K562 (cell line): ENCODE measurements at regions not wholly inside any gene's neighbourhood (a gene's known extent, or its start where the extent isn't known, plus 50 kb on each side); places are given as distances from the start of the nearest gene placed in this dataset.

Source experiments
- BRD9 ChIP-seq: fragments of 450-650 bp; IDR thresholded peaks from 2 replicates; pipeline ENCODE4 v1.6.1; 2018; ENCODE audit warnings: low read depth; ENCODE audit not compliant: partially characterized antibody
- CBX2 ChIP-seq: fragments of 200-600 bp; sonication (generic); IDR thresholded peaks from one replicate; pipeline ENCODE4 v1.6.1; 2012; ENCODE audit warnings: mild to moderate bottlenecking, low read length, inconsistent platforms; ENCODE audit not compliant: insufficient read depth, poor library complexity, severe bottlenecking
- CREB1 ChIP-seq, 2 experiments: sonication (generic) in 1 of 2; formaldehyde crosslinking in 1 of 2; IDR thresholded peaks; 2 replicates each; pipeline versions ENCODE4 v1.6.1 to v1.8.0; 2012 to 2022; ENCODE audit warnings: inconsistent platforms in 1 of 2, mild to moderate bottlenecking in 1 of 2, missing genetic modification reagents in 1 of 2, moderate library complexity in 1 of 2
- DLX4 ChIP-seq: fragments of 250-450 bp; sonication (Bioruptor Pico); IDR thresholded peaks from 2 replicates; pipeline ENCODE4 v1.6.1; 2021; ENCODE audit warnings: mild to moderate bottlenecking
- HOMEZ ChIP-seq: fragments of 250-450 bp; sonication (Bioruptor Pico); IDR thresholded peaks from 2 replicates; pipeline ENCODE4 v1.4.0; 2020; ENCODE audit warnings: mild to moderate bottlenecking, moderate library complexity
- MYC ChIP-seq, 2 experiments: fragments of 250-450 bp in 1 of 2; sonication (Bioruptor Pico) in 1 of 2; IDR thresholded peaks; 2 replicates each; pipeline versions ENCODE4 v1.5.1 to v1.6.1; 2012 to 2021; ENCODE audit warnings: low read depth in 2 of 2, borderline replicate concordance in 1 of 2, improper control_type of control experiment in 1 of 2, low read length in 1 of 2, mild to moderate bottlenecking in 1 of 2, moderate library complexity in 1 of 2
- PRPF4 ChIP-seq: fragments of 200-400 bp; formaldehyde crosslinking; IDR thresholded peaks from one replicate; pipeline ENCODE4 v1.6.1; 2017; ENCODE audit warnings: low read length, low read depth, mild to moderate bottlenecking; ENCODE audit not compliant: insufficient read depth, poor library complexity, severe bottlenecking
- RBM15 ChIP-seq: fragments of 200-400 bp; formaldehyde crosslinking; IDR thresholded peaks from 2 replicates; pipeline ENCODE4 v1.6.1; 2018; ENCODE audit warnings: mild to moderate bottlenecking, low read length, moderate library complexity; ENCODE audit not compliant: insufficient read depth
- SIX5 ChIP-seq, 2 experiments: IDR thresholded peaks; 2 replicates each; pipeline ENCODE4 v1.6.1; 2011; ENCODE audit warnings: low read length in 2 of 2, borderline replicate concordance in 1 of 2, low read depth in 1 of 2, mild to moderate bottlenecking in 1 of 2, moderate library complexity in 1 of 2; ENCODE audit not compliant: insufficient read depth in 1 of 2
- SRSF1 ChIP-seq: fragments of 200-400 bp; formaldehyde crosslinking; IDR thresholded peaks from 2 replicates; pipeline ENCODE4 v1.6.1; 2017; ENCODE audit warnings: mild to moderate bottlenecking, low read depth, low read length, moderate library complexity
- THRB ChIP-seq: fragments of 450-650 bp; formaldehyde crosslinking; conservative IDR thresholded peaks from 2 replicates; pipeline ENCODE4 v1.4.0; 2022; ENCODE audit warnings: mild to moderate bottlenecking, missing genetic modification characterization
- ZHX1 ChIP-seq: fragments of 150-350 bp; conservative IDR thresholded peaks from 2 replicates; pipeline ENCODE4 v1.6.1; 2014; ENCODE audit warnings: low read length
- ZNF740 ChIP-seq, 3 experiments: fragments of 200-800 bp in 1 of 3; sonication (Bioruptor generic) in 1 of 3; sonication (generic) in 1 of 3; formaldehyde crosslinking in 1 of 3; IDR thresholded peaks; 2 replicates each; pipeline versions ENCODE4 v1.6.1 to v1.8.0; 2016 to 2022; ENCODE audit warnings: mild to moderate bottlenecking in 2 of 3, missing compliant biosample characterization in 2 of 3, missing genetic modification characterization in 2 of 3, missing genetic modification reagents in 1 of 3
- TF ChIP-seq, protein P1 (sequence below), 2 experiments: fragments of 200-800 bp in 1 of 2; sonication (Bioruptor generic) in 1 of 2; sonication (generic) in 1 of 2; formaldehyde crosslinking in 1 of 2; IDR thresholded peaks in 1 of 2; conservative IDR thresholded peaks in 1 of 2; 2 replicates each; pipeline versions ENCODE4 v1.5.0 to v1.6.1; 2016 to 2020; ENCODE audit warnings: missing compliant biosample characterization in 1 of 2, missing genetic modification characterization in 1 of 2, missing genetic modification reagents in 1 of 2

DNA sequence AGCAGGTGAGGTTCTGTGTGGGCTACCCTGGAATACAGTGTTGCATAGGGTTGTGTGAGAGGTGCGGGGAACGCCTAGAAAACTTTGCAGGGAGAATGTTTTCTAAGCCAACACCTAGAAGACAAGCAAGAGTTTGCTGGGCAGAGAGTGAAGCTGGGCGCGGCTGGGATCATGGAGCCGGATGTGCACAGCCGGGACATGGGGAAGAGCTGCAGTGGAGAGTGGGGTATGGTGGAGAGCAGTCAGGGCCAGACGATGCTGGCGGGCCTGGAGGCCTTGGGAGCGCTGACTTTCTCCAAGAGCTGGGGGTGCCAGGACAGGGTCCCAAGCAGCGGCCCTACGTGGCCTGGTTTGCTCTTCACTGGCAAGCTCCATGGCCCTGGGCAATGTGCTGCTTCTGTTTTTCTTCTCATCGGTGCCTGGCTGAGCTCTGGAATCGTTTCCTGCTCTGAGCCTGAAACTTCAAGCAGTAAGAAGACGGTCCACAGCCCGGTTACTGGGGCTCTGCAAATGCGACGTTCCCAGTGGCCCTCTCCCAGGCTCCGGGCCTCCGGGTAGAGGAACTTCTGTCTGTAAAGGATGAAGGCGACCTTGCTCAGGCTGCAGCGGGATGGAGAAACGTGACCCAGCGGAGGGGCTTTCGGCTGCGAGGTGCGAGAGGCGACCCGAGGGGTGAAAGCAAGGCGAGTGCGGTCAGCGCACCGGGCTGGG lies 51.9 kb upstream of the CD34 start (continued):
- TF ChIP-seq BRD9 (no peak), THRB (CRISPR knock-in tag) (0 out of 2 replicates have a peak, but pooled peaks have one; percentile 46), CREB1 (IDR thresholded peaks at IDR 0.05) (no peak), CREB1 (CRISPR knock-in tag; IDR thresholded peaks at IDR 0.05) (no peak), MYC (IDR thresholded peaks at IDR 0.05; ENCODE audit: low read depth, low read length) (no peak), MYC (CRISPR knock-in tag; IDR thresholded peaks at IDR 0.05; ENCODE audit: borderline replicate concordance, low read depth) (peak; percentile 73; the same call in 1 of the 2 replicates), CBX2 (no peak), SIX5 (IDR thresholded peaks at IDR 0.05; ENCODE audit: borderline replicate concordance in 1 of 2, insufficient read depth in 1 of 2, low read depth in 1 of 2, low read length in 2 of 2) (no peak), DLX4 (CRISPR knock-in tag) (no peak), ZNF740 (CRISPR knock-in tag; IDR thresholded peaks at IDR 0.05) (no peak), ZNF740 (tag; IDR thresholded peaks at IDR 0.05) (0 out of 4 replicates have a peak, but pooled peaks of 1 of the 2 experiments have one; percentile 15), PRPF4 (no peak), ZHX1 (no peak), HOMEZ (CRISPR knock-in tag) (no peak), RBM15 (no peak), SRSF1 (no peak)
- TF ChIP-seq, protein P1, sequence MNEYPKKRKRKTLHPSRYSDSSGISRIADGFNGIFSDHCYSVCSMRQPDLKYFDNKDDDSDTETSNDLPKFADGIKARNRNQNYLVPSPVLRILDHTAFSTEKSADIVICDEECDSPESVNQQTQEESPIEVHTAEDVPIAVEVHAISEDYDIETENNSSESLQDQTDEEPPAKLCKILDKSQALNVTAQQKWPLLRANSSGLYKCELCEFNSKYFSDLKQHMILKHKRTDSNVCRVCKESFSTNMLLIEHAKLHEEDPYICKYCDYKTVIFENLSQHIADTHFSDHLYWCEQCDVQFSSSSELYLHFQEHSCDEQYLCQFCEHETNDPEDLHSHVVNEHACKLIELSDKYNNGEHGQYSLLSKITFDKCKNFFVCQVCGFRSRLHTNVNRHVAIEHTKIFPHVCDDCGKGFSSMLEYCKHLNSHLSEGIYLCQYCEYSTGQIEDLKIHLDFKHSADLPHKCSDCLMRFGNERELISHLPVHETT (CRISPR knock-in tag; conservative IDR thresholded peaks at IDR 0.05 in 1 of 2, IDR thresholded peaks at IDR 0.05 in 1 of 2): peak in 1 of 2 experiments; percentile 42; a peak in 1 of 4 replicates
